RWPE2 (cell line): ENCODE measurements at regions not wholly inside any gene's neighbourhood (a gene's known extent, or its start where the extent isn't known, plus 50 kb on each side); places are given as distances from the start of the nearest gene placed in this dataset.

Source experiments
- ATAC-seq: fragments of 200-7000 bp; cut with Tn5 transposase; 3 replicates; pipeline ENCODE4 v1.9.1; 2021; ENCODE audit warnings: low read depth
- DNase-seq: peaks from one replicate; pipeline ENCODE4 v3.0.0-alpha.2; 2020; ENCODE audit warnings: low spot score
- H3K27ac ChIP-seq: fragments of 450-650 bp; 2 replicates; pipeline ENCODE4 v1.5.1; 2017; ENCODE audit warnings: mild to moderate bottlenecking; ENCODE audit not compliant: poor library complexity, severe bottlenecking
- H3K27me3 ChIP-seq: fragments of 250-450 bp; sonication (Bioruptor Pico); 2 replicates; pipeline ENCODE4 v1.5.1; 2021; ENCODE audit warnings: mild to moderate bottlenecking, moderate library complexity; ENCODE audit not compliant: insufficient read depth, poor library complexity, severe bottlenecking
- H3K36me3 ChIP-seq: fragments of 250-450 bp; sonication (Bioruptor Pico); 2 replicates; pipeline ENCODE4 v1.5.1; 2020; ENCODE audit warnings: low read depth, mild to moderate bottlenecking, moderate library complexity
- H3K4me1 ChIP-seq: fragments of 250-450 bp; sonication (Bioruptor Pico); 2 replicates; pipeline ENCODE4 v1.5.1; 2021; ENCODE audit warnings: mild to moderate bottlenecking, moderate library complexity; ENCODE audit not compliant: insufficient read depth, poor library complexity, severe bottlenecking
- H3K4me3 ChIP-seq: fragments of 250-450 bp; sonication (Bioruptor Pico); 2 replicates; pipeline ENCODE4 v1.5.1; 2021; ENCODE audit warnings: mild to moderate bottlenecking, moderate library complexity; ENCODE audit not compliant: severe bottlenecking
- H3K9me3 ChIP-seq: fragments of 250-450 bp; sonication (Bioruptor Pico); 2 replicates; pipeline ENCODE4 v1.5.1; 2021; ENCODE audit warnings: mild to moderate bottlenecking, moderate library complexity; ENCODE audit not compliant: severe bottlenecking
- CTCF ChIP-seq: fragments of 450-650 bp; IDR thresholded peaks from one replicate; pipeline ENCODE4 v1.5.1; 2017; ENCODE audit warnings: mild to moderate bottlenecking, moderate library complexity; ENCODE audit not compliant: poor library complexity, severe bottlenecking

- Histone ChIP-seq H3K36me3 (no peaks in the 10 kb centered on the region), H3K4me1 (peaks cover 10% of the 10 kb centered on the region), H3K27me3 (no peaks in the 10 kb centered on the region), H3K4me3 (no peak overlapping the region), H3K9me3 (no peaks in the 10 kb centered on the region), H3K27ac (no peak overlapping the region)
- ATAC-seq (no peak), DNase-seq (no peak)
- TF ChIP-seq CTCF: no peak
Measured at GRCh38 chr10:104587751-104588150, 53.3 kb upstream of the SORCS3 start.

GRCh38 chr10:104589431-104589830, 51.7 kb upstream of the SORCS3 start:
- ATAC-seq: peak; percentile 19; the same call in 2 of the 3 replicates
- DNase-seq: no peak

GRCh38 chr10:104589871-104590270, 51.2 kb upstream of the SORCS3 start:
- Histone ChIP-seq H3K27me3 (no peaks in the 10 kb centered on the region), H3K27ac (peak overlapping the region; percentile 41), H3K9me3 (no peaks in the 10 kb centered on the region), H3K4me1 (peaks cover 10% of the 10 kb centered on the region), H3K4me3 (no peak overlapping the region), H3K36me3 (no peaks in the 10 kb centered on the region)
- DNase-seq (no peak), ATAC-seq (peak; percentile 99)
- no peak for TF ChIP-seq CTCF

More at GRCh38 chr10:104589431-104589830, 51.7 kb upstream of the SORCS3 start:
- H3K27me3 ChIP-seq: no peaks in the 10 kb centered on the region
- H3K36me3 ChIP-seq: no peaks in the 10 kb centered on the region
- H3K4me3 ChIP-seq: no peak overlapping the region
- peak overlapping the region; percentile 41 for H3K27ac ChIP-seq
- no peak for TF ChIP-seq CTCF
- H3K4me1 ChIP-seq: peaks cover 10% of the 10 kb centered on the region
- H3K9me3 ChIP-seq: no peaks in the 10 kb centered on the region
